ENCODE measurements at regions not wholly inside any gene's neighbourhood (a gene's known extent, or its start where the extent isn't known, plus 50 kb on each side); places are given as distances from the start of the nearest gene placed in this dataset.

DNA sequence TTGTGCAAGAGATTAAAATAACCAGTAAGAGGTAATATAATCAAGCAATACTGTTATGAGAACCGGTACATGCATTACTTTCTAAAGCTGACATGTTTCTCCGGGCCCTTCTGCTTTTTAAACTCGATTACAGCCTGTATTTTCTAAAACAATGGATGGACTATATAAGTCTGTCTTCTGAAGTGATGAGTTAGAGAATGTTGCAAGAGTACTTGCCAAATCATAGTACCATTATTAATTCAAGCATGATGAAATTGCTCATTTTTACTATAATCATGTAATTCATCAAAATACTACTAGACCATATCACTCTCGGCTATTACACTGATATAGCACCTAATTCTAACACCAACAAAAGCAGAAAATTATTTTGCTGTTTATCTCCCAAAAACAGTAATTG, 1240.3 kb upstream of the ACVR2A start:
- H3K9me3 ChIP-seq (ENCODE audit: control insufficient read depth in 1 of 2, insufficient read depth in 1 of 2, low read length in 2 of 2) = no peaks in the 10 kb centered on the region

DNA sequence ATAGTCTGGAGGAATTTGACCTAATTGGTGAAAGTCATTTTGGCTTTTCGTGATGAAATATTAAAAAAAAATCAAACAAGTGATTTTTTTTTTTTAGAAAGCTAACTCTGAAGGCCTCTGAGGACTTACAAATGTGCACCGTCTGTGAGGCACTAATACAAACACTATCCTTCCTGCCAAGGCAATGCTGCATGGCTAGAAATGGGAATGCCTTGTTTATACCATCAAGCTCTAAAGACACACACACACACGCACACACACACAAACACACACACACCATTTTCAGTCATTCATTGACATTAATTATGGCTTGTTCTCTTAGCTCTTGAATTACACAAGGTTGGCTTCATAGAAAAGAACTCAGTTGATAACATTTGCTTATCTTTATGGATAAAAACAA, 1242.0 kb upstream of the ACVR2A start:
- no peak overlapping the region for H3K27ac ChIP-seq (ENCODE audit: low read depth in 1 of 2, low read length in 2 of 2)
- H3K9me3 Mint-ChIP-seq = no peaks in the 10 kb centered on the region
- TF ChIP-seq, protein P1, sequence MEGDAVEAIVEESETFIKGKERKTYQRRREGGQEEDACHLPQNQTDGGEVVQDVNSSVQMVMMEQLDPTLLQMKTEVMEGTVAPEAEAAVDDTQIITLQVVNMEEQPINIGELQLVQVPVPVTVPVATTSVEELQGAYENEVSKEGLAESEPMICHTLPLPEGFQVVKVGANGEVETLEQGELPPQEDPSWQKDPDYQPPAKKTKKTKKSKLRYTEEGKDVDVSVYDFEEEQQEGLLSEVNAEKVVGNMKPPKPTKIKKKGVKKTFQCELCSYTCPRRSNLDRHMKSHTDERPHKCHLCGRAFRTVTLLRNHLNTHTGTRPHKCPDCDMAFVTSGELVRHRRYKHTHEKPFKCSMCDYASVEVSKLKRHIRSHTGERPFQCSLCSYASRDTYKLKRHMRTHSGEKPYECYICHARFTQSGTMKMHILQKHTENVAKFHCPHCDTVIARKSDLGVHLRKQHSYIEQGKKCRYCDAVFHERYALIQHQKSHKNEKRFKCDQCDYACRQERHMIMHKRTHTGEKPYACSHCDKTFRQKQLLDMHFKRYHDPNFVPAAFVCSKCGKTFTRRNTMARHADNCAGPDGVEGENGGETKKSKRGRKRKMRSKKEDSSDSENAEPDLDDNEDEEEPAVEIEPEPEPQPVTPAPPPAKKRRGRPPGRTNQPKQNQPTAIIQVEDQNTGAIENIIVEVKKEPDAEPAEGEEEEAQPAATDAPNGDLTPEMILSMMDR (IDR thresholded peaks at IDR 0.05) = no peak
- no peak overlapping the region for H3K27ac Mint-ChIP-seq
- DNase-seq (no peak), ATAC-seq (ENCODE audit: poor library complexity) (no peak)
- POLR2A ChIA-PET = no interaction called here
- no peaks in the 10 kb centered on the region for H3K27me3 Mint-ChIP-seq
- no peaks in the 10 kb centered on the region for H3K36me3 ChIP-seq (ENCODE audit: insufficient read depth, low read length)
- H3K4me1 ChIP-seq (ENCODE audit: insufficient read depth, low read length) = no peaks in the 10 kb centered on the region
- no peak overlapping the region for H3K4me3 Mint-ChIP-seq
- no peaks in the 10 kb centered on the region for H3K9me3 ChIP-seq (ENCODE audit: control insufficient read depth in 1 of 2, insufficient read depth in 1 of 2, low read length in 2 of 2)
- no peaks in the 10 kb centered on the region for H3K27me3 ChIP-seq (ENCODE audit: control insufficient read depth in 1 of 2, insufficient read depth in 2 of 2, low read length in 2 of 2)
- intact Hi-C loops (cut with DNase I, micrococcal nuclease) = no loop called here
- no peaks in the 10 kb centered on the region for H3K4me1 Mint-ChIP-seq (ENCODE audit: low read depth)
- no peak overlapping the region for H3K4me3 ChIP-seq (ENCODE audit: low read length)
- CTCF ChIA-PET = no interaction called here
- H3K36me3 Mint-ChIP-seq (ENCODE audit: low read depth) = no peaks in the 10 kb centered on the region

More for the DNA sequence above, 1240.3 kb upstream of the ACVR2A start:
- ChIA-PET POLR2A (no interaction called here), CTCF (no interaction called here)
- intact Hi-C loops (cut with DNase I, micrococcal nuclease) = no loop called here
- no peaks in the 10 kb centered on the region for H3K27me3 Mint-ChIP-seq
- no peak overlapping the region for H3K27ac Mint-ChIP-seq
- ATAC-seq (ENCODE audit: poor library complexity) (no peak), DNase-seq (no peak)
- Histone ChIP-seq H3K27me3 (ENCODE audit: control insufficient read depth in 1 of 2, insufficient read depth in 2 of 2, low read length in 2 of 2) (no peaks in the 10 kb centered on the region), H3K4me1 (ENCODE audit: insufficient read depth, low read length) (no peaks in the 10 kb centered on the region), H3K4me3 (ENCODE audit: low read length) (no peak overlapping the region), H3K27ac (ENCODE audit: low read depth in 1 of 2, low read length in 2 of 2) (no peak overlapping the region), H3K36me3 (ENCODE audit: insufficient read depth, low read length) (no peaks in the 10 kb centered on the region)
- H3K36me3 Mint-ChIP-seq (ENCODE audit: low read depth) = no peaks in the 10 kb centered on the region
- no peak overlapping the region for H3K4me3 Mint-ChIP-seq
- TF ChIP-seq, protein P1 (IDR thresholded peaks at IDR 0.05) = no peak
- no peaks in the 10 kb centered on the region for H3K9me3 Mint-ChIP-seq
- no peaks in the 10 kb centered on the region for H3K4me1 Mint-ChIP-seq (ENCODE audit: low read depth)

DNA sequence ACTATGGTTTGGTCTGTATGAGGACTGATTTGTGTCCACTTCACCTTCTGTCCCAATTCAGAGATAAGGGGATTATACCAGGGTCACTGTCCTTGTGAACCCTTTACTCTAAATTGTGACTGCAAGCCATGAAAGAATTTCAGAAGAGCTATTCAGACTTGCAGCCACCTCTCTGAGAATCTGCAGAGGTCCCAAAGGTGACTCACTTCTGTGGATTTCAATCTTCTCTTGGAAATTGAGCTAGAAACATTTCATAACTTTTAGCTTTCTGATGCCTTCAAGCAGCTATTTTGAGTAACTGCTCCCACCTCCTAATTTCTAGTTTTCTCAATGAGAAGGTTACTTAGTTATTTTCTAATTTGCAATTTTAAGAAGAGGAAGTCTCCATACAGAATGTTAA, 1242.4 kb upstream of the ACVR2A start:
- Mint-ChIP-seq H3K4me1 (ENCODE audit: low read depth) (no peaks in the 10 kb centered on the region), H3K27me3 (no peaks in the 10 kb centered on the region), H3K4me3 (no peak overlapping the region), H3K36me3 (ENCODE audit: low read depth) (no peaks in the 10 kb centered on the region), H3K27ac (no peak overlapping the region), H3K9me3 (no peaks in the 10 kb centered on the region)
- ChIA-PET POLR2A (no interaction called here), CTCF (no interaction called here)
- no peak overlapping the region for H3K27ac ChIP-seq (ENCODE audit: low read depth in 1 of 2, low read length in 2 of 2)
- H3K27me3 ChIP-seq (ENCODE audit: control insufficient read depth in 1 of 2, insufficient read depth in 2 of 2, low read length in 2 of 2) = no peaks in the 10 kb centered on the region
- intact Hi-C loops (cut with DNase I, micrococcal nuclease) = no loop called here
- ATAC-seq (ENCODE audit: poor library complexity) = no peak
- TF ChIP-seq, protein P1 (IDR thresholded peaks at IDR 0.05) = no peak
- no peak overlapping the region for H3K4me3 ChIP-seq (ENCODE audit: low read length)
- H3K36me3 ChIP-seq (ENCODE audit: insufficient read depth, low read length) = no peaks in the 10 kb centered on the region
- no peaks in the 10 kb centered on the region for H3K9me3 ChIP-seq (ENCODE audit: control insufficient read depth in 1 of 2, insufficient read depth in 1 of 2, low read length in 2 of 2)
- H3K4me1 ChIP-seq (ENCODE audit: insufficient read depth, low read length) = no peaks in the 10 kb centered on the region
- no peak for DNase-seq
